ENCODE measurements at regions not wholly inside any gene's neighbourhood (a gene's known extent, or its start where the extent isn't known, plus 50 kb on each side); places are given as distances from the start of the nearest gene placed in this dataset.
"Not testable (repeated sequence)": the region's sequence is repeated elsewhere in the genome, so short reads cannot be mapped to it uniquely, and the experiment has no call there.

DNA sequence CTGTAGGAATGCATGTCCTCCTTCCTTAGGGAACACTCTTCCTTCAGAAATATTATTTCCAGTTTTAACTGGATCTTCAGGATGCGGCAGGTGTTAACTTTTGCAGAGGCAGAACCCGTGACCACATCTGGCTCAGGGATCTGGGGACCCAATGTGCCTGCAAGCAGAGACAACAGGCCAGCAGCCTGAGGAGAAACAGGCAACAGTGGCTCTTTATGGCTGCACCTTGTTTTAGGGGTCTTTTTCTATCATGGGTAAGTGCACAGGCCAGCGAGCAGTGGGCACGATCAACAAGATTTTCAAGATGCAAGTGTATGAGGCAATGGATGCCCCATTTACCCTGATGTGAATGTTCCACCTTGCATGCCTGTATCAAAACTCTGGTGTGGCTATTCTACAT, 497.5 kb upstream of the KLF6 start:
- no peak for DNase-seq

DNA sequence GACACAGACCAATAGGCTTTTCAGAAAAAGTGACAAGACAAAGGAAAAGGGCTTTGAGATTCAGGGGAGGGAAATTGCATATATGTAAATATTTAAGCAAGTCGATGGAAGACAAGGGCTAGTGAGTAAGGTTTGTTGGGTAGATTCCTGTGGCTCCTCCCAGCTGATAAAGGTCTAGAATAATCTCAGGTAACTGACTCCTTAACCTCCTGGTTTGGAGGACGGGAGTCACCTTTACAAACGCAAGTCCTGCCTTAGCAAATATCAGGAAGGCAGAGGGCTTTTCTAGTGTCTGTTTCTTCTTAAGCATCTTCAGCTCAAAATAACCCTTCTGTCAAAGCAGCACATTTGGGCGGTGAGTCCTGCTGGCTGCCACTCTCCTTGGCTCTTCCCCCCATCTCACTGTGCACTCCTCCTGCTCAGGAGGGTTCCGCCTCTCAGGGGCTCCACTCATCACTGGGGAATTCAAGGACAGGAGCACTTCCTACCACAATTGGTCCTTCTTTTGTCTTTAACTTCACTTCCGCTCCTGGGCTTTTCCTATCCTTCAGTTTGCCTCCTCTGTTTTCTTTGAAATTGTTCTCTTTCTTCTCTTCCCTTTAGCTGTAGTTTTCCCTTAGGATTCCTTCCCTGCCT, 496.3 kb upstream of the KLF6 start:
- no peak for DNase-seq

DNA sequence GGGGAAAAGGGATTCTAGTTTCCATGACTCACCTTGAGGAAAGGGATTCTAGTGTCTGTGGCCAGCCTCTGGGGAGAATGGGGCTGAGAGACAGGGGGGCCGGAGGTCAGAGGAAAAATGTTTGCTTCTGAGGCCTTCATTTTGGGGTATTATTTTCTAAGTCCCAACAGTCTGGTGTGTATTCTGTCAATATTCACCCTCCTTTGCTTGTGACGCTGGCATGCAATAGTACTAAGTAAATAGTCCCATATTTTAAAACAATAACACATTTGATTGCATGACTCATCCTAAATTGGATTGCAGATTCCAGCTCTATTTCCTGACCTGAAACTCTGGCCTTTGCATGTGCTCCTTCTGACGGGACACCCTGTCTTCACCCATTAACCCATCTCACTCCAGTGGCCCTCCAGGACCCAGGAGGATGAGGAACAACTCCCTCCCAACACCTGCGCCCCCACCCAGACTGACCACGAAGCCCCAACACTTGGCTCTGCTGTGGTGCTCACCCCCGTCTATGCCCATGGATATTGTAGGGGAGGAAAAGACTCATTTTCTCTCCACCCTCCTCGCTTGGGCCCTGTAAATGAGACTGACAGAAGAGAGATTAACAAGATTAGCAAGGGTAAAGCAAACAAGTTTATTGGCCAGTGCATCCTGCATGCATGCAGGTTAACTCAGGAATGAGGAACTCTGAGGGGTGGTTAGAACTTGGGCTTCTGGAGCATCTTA, 495.6 kb upstream of the KLF6 start:
- no peak for DNase-seq

DNA sequence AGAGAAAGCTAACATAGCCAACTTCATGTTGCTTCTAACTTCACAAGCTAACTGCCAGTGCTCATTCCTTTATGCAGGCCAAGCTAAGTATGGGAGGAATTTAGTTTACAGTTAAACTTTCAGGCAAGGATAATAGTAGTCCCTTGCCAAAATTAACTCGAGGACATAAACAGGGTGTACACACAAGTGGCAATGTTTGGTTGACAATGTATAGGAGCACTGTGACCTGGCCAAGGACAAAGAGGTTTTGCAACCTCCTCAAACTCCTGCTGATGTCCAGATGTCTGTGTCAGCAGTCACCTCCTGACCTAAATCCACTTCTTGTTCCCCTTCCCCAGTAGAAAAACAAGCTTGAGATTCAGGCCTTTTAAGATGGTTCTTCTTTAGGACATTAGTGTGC, 494.6 kb upstream of the KLF6 start:
- no peak for DNase-seq

DNA sequence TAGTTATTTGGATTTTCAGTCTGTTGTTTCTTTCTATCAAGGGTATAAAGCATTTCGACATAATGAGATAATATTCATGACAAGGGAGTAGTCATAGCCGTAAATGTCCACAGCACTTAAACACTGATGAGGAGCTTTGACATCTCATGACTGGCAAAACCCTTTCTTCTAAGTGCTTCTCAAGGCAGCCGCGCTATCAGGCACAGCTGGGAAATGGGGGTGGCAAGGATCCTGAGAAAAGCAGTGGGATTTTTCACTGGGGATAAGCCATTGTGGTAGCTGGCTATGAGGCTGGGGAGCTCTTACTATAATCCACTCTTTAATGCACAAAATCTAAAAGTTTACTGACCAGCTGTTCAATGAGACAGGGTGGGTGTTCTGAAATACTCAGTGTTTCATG, 493.2 kb upstream of the KLF6 start:
- DNase-seq: no peak

DNA sequence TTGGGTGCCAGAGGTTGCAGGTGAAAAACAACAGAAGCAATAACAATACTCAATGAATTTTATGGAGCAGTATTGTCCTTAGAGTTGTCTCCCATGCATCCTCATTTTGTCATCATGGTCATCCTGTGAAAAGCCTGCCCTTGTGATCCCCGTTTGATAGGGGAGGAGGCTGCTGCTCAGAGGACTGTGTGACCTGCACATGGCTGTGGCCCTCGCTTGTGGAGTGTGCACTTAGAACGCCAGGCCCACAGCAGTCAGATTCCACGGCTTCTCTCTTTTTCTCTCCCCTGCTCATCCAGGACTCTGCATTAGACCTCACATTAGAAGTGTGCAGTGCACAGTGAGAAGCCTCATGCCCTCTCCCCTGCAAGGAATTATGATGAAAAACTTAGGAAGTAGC, 491.1 kb upstream of the KLF6 start:
- no peak for DNase-seq

DNA sequence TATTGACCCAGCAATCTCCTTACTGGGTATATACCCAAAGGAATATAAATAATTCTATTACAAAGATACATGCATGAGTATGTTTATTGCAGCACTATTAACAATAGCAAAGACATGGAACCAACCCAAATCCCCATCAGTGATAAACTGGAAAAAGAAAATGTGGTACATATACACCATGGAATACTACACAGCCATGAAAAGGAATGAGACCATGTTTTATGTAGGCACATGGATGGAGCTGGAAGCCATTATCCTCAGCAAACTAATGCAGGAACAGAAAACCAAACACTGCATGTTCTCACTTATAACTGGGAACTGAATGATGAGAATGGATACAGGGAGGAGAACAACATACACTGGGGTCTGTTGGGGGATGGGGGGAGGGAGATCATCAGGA, 489.7 kb upstream of the KLF6 start:
- not testable (repeated sequence) for DNase-seq

DNA sequence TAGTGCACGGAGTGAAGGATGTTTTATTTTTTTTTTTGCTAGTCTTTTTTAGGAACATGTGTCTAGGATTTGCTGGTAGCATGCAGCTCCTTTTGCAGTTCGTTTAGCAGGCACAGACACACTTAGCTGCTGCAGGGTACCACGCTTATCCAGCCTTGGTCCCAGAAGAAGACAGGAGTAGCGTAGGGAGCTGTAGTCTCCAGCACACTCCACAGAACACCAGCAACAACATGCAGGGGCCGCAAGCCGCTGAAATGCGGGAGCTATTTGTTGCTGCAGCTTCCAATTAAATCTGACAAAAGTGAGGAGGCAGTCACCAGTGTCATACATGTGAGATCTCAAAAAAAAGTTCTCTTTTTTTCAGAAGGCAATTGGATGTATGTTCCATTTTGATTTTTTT, 486.2 kb upstream of the KLF6 start:
- no peak for DNase-seq

DNA sequence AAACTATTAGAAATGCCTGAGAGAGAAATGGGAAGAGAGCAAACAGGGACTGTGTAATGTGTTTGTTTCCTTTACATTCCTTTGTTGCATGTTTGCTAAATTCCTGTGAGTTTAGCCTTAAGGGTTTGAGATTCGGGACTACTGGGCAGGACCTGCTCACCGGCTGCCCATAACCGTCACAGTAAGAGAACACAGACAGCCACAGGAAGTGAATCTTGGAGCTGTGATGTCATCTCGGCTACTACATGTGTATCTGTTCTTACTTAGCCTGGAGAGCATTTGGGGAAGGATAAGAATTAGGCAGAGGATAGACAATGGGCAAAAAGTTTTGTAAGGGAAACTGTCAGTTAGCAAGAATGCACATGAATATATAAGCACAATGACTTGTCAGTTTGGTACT, 485.1 kb upstream of the KLF6 start:
- no peak for DNase-seq

DNA sequence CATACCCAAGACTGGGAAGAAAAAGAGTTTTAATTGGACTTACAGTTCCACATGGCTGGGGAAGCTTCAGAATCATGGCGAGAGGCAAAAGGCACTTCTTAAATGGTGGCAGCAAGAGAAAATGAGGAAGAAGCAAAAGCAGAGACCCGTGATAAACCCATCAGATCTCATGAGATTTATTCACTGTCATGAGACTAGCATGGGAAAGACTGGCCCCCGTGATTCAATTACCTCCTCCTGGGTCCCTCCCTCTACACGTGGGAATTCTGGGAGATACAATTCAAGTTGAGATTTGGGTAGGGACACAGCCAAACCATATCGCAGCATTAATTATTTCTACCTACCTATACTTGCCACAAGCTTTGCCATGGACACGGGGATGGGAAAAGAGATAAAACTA, 483.5 kb upstream of the KLF6 start:
- DNase-seq: not testable (repeated sequence)

DNA sequence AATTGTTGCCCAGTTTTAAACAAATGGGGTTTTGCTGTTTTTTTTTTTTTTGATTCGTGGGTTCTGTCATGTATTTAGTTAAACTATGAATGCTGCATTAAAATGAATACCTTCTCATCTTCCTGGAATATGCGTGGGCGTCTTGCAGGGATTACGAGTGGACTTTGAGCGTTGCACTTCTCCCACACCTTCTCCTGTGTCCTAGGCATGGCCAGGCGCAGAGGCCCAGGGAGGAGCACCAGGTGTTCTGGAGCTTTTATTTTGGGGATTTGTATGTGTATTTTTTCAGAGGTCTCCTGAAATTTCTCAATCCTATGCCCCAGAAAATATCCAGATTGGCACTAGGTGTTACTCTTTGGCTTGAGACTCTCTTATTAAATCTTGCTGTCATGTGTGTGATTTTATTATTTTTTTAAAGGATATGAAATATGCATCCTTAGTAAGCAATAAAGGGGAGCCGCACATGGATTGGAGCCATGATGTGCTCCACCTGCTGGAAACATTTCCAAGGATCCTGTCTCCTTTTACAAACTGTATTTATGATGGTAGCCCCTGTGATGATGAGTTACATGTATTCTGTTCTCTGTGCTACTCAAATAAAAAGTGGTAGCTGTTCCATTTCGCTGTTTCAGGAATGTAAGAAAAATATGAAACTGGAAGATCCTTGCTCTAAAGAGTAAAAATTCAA, 482.2 kb upstream of the KLF6 start:
- no peak for DNase-seq

DNA sequence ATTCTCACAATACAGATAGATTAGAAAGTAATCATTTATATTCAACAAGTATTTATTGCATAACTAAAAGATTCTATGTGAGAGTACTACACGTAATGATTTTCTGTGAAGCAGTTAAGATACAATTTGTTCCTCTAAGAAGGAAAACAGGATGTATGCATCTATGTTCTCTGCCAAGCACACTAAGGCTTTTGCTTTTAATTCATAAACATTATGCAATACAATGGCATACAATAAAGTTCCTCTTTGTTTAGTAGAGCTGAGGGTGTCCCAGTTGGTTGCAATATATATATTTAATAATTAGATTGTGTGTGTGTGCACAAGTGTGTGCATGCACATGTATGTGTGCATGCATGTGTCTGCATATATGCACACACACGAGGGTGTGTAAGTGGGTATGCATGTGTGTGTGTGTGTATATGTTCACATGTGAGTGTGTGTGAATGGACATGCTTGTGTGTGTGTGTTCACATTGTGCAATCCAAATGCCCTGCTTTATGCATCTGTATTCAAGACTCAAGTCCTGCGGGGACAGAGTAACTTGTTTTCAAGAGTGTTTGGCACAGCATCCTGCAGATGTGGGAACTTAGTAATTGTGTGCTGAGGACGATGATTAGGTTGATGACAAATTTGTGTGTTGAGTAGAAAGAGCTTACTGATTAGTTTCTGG, 481.5 kb upstream of the KLF6 start:
- DNase-seq: no peak

DNA sequence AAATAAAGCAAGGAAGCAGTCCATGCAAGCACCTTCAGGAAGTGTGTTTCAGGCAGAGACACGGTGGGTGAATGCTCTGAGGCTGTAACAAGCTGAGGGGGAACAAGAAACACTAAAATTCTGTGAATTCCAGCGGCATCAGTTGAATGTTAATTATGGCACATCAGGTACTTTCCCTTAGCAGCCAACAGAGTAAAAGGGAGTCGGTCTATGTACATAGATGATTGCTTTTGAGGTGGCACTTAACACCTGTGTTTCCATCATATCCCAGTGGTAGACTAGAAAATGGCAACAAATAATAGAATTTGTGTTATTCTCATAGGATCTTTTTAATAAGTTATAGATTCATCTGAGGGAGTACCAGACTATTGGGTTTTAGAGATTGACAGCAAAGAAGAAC, 481.0 kb upstream of the KLF6 start:
- no peak for DNase-seq

DNA sequence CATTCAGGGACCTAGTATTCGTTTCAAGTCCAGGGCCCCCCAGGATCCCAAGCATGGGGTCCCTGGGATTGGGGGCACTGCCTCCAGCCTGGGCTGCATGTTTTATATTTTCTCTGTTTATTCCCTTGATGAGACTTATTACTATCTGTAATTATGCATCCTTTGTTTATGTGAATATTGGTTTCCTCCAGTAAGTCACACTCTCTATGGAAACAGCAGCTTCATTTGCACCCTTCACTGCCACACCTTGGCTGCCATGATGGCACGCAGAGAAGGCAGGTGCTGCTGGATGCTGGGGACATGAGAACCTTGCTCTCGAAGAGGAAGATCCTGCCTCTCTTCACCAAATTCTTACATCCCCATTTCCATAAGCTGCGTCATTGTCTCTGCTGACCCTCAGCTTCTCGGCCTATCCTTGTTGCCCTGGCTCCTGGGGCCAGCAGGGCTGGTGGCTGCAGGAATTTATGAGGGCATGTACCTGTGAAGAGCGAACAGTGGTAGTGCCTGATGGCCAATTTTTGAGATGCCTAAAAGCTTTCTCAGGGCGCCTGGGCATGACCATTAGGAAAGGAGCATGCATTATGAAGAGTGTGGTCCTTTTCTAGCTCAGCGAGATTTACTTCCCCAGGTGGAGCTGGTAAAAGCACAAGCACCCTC, 479.3 kb upstream of the KLF6 start:
- no peak for DNase-seq

DNA sequence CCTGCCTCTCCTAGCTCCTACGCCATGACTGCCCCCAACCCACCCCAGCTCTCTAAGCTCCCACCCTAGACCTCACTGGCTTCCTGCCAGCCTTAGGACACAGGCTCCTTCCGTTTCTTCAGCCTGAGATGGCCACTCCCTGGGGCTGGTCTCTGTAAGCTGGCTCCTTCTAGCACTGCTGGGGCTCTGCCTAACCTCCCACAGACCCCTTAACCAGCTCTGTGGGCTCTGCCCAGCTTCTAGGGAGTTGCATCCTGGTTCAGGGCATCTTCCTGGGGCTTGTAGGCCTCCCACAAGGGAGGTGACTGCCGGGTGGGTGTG, 478.6 kb upstream of the KLF6 start:
- no peak for DNase-seq

DNA sequence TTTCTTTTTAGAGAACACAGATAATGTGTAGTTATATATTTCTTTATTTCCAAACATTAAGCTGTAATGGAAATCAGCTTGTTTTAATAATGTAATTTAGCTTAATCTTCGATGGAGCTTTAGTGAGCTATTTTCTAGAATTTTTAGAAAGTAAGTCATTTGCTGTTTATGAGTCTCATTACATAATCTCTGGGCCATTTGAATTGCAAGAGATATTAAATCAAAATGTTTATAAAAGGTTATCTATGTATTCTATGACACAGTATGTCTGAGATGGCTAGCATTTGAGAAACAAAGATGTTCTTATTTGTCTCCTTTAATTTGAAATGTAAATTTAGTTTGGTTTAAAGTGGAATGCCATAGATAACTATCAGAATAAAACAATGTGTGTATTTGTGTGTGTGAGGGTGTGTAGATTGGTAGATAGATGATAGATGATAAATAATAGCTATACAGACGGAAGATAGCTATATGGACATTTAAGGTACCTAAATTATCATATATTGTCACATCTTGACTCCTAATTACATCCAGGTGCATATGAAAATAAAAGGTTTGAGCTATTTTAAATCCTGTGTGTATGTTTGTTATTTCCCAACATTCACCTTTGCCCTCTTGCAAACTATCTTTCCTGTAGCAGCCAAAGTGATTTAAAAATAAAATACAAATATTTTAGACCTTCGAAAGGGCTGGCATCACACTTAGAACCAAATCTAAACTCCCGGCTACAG, 478.0 kb upstream of the KLF6 start:
- DNase-seq: no peak

DNA sequence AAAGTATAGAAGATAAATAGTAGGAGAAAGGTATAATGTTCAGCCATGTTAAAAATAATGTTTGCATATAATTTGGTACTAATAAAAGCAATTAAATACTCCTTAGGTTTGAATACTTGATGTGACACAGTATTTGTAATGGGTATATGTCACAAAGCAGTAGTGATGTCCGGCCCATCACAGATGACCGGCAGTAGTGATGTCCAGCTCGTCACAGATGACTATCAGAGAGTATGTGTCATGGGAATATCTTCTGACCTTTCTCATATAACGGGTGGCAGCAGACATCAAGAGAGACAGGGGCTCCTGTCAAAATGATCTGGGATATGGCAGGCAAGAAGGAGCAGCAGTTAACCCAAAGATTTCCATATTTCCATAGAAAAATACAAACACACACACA, 477.4 kb upstream of the KLF6 start:
- no peak for DNase-seq

DNA sequence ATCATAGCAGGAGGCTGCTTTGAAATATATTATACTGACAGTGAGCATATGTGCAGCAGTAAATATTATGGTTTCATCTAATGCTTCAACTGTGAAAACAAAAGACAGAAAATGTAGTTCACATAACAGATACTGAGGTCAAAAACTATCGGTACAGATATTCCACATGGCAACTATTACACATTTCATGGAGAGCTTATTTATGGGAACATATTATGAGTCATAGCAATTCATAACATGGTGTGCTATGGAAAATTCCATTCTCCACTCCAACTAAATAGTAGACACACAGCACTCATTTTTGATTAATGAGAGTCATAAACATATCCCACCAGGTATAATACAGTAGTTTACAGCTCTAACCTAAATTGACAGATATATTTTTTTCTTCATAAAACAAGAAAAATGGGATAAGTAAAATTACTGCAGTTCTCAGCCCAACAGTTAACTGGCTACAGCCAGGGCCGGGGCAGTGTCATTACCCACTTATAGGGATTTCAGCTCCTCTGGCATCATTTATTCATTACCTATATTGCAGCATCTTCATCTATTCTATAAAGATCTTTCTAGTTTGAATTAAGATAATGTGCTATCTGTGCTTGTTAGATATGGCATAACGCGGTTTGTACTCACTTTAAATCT, 475.6 kb upstream of the KLF6 start:
- no peak for DNase-seq

DNA sequence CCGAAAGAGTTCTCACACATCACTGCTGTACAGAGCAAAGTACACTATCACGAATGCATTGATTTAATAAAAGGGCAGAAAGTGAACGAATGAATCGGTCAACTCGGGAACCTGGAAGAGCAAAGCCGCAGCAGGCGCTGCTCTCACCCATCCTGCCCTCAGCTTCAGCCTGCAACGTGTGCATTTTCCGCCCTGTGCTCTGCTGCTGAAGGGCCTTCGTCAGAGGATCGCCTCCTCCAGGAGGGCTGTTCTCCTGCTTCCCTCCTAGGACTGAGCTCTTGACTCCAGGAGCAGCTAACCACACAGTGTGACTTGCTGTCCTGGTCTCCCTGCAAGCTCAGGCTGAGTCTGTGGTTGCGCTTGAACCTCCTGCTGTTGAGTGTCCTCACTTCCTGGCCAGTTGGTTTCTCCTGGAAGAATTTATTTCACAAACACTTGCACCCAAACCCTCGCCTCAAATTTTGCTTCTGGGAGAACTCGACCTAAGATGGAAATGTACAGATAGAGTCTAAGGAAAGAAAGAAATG, 473.0 kb upstream of the KLF6 start:
- no peak for DNase-seq

DNA sequence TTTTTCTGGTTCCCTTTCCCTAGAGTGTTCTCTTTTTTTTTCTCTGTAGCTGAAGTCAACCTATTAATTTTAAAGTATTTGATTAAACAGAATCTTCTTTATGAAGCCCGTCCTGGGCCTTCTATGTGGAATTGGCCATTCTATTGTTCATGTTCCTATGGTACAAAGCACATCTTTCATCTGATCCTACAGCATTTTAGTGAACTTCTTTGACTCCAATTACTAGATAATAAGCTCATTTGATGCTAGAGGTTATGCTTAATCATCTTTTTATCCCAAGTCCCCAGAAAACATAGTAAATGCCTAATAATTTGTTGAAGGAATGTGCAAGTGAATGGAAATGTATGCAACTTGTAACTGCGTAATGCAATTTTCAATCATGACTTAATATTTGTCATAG, 472.0 kb upstream of the KLF6 start:
- DNase-seq: no peak

DNA sequence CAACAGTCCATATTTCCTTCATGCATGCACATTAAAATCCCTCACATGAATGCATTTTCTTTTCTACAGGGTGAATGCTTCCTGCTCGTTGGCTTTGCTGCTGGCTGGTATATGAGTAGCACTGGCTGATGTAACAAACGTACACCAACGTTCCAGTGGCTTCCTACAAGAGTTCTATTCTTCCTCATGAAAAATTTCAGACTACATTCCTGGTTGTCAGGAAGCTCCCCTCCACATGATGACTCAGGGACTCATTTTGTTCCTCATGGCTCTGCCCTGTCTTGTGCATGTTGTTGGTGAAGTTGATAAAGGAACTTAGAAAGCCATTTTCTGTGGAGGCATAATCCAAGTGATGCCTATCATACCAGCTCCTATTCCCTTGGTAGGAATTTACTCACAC, 470.7 kb upstream of the KLF6 start:
- DNase-seq: no peak
